ENCODE measurements at regions not wholly inside any gene's neighbourhood (a gene's known extent, or its start where the extent isn't known, plus 50 kb on each side); places are given as distances from the start of the nearest gene placed in this dataset.

DNA sequence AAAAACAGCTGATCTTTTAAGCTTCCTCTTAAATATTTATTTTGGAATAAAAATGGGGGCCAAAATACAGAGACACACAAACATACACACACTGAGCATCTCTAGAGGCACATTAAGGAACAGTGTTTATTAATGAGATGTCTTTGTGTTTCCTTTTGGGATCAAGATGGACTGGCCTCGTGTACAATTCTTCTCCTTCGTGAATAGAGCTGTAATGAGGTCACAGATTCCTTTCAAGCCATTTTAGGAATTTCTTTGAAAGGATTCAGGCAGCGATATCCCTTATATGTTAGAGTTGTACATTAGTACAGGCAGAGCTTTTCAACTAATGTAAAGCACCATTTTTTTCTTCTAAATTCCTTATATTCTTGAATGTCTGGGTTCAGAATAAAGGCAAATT, 295.7 kb downstream of the CHRM3 start:
- H3K4me1 ChIP-seq (ENCODE audit: insufficient read depth, low read length), result peaks cover 30% of the 10 kb centered on the region
- DNase-seq (no peak), ATAC-seq (no peak)
- no peaks in the 10 kb centered on the region for H3F3A ChIP-seq (ENCODE audit: low read length, unreplicated experiment)
- POLR2A ChIA-PET (ENCODE audit: unreplicated experiment), result interaction anchor here (0.6 kb wide), 1 partner anchor 107 kb away, joined by 3 read pairs; no protein-coding TSS in a partner anchor
- H3K79me2 ChIP-seq (ENCODE audit: low read length), result no peaks in the 10 kb centered on the region
- no peak overlapping the region; the same call in 1 of the 2 replicates for H3K9ac ChIP-seq (ENCODE audit: low read length)
- TF ChIP-seq, protein P1, sequence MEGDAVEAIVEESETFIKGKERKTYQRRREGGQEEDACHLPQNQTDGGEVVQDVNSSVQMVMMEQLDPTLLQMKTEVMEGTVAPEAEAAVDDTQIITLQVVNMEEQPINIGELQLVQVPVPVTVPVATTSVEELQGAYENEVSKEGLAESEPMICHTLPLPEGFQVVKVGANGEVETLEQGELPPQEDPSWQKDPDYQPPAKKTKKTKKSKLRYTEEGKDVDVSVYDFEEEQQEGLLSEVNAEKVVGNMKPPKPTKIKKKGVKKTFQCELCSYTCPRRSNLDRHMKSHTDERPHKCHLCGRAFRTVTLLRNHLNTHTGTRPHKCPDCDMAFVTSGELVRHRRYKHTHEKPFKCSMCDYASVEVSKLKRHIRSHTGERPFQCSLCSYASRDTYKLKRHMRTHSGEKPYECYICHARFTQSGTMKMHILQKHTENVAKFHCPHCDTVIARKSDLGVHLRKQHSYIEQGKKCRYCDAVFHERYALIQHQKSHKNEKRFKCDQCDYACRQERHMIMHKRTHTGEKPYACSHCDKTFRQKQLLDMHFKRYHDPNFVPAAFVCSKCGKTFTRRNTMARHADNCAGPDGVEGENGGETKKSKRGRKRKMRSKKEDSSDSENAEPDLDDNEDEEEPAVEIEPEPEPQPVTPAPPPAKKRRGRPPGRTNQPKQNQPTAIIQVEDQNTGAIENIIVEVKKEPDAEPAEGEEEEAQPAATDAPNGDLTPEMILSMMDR (conservative IDR thresholded peaks at IDR 0.05; ENCODE audit: low read depth, low read length), result no peak
- no peak overlapping the region for H3K4me2 ChIP-seq (ENCODE audit: low read length)
- H3K36me3 ChIP-seq (ENCODE audit: low read depth, low read length), result no peaks in the 10 kb centered on the region
- H3K9me3 ChIP-seq (ENCODE audit: low read length), result no peaks in the 10 kb centered on the region
- BruUV-seq (replicated peaks), result no TSS peak
- no peaks in the 10 kb centered on the region for H4K20me1 ChIP-seq (ENCODE audit: low read length)
- H3K4me3 ChIP-seq (ENCODE audit: low read length), result no peak overlapping the region
- H3K27me3 ChIP-seq (ENCODE audit: low read length), result no peaks in the 10 kb centered on the region
- no peak overlapping the region for H2AFZ ChIP-seq (ENCODE audit: low read length)
- CTCF ChIA-PET, result no interaction called here
- H3K9me2 ChIP-seq (replicated peaks; ENCODE audit: low read length), result no peaks in the 10 kb centered on the region
- peak overlapping the region; percentile 57 for H3K27ac ChIP-seq (ENCODE audit: low read length)
- intact Hi-C loops (cut with micrococcal nuclease), result loop anchor here (2.0 to 10.0 kb wide), 8 partner anchors 43 to 717 kb away; no protein-coding TSS in a partner anchor

DNA sequence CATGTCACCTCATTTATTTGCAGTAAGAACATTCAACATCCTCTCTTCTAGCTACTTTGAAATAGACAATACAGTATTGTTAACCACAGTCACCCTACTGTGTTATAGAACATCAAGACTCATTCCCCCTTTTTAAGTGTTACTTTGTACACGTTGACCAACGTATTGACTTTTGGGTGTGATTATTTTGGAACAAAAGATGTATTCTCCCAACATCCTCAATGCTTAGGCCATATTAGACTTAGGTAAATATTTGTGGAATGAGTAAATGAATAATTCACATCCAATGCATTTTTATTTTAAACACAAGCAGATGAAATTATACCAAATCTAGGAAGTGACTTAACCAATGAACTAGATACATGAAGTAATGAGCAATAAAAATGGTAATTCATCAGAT, 296.6 kb downstream of the CHRM3 start:
- intact Hi-C loops (cut with micrococcal nuclease), result loop anchor here (1.0 to 10.0 kb wide), 9 partner anchors 42 to 718 kb away; no protein-coding TSS in a partner anchor

DNA sequence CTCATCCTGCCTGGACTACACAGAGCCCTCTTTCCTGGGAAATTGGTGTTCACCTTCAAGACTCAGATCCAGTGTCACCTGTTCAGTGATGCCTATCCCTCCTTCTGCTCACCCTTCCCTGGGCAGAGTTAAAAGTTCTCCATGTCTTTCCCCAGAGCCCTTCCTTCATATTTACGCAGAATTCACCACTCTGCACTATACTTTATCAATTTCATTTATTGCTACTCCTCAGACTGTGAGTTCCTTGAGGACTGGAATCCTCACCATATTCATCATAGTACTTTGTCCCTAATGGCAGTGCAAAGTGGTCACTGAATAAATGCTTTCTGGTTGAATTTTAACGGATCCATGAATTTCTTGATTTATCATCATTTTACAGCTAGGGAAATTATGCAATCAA, 300.0 kb downstream of the CHRM3 start:
- H2AFZ ChIP-seq (ENCODE audit: low read length), result no peak overlapping the region
- no peak for TF ChIP-seq EZH2 (IDR thresholded peaks at IDR 0.05; ENCODE audit: low read length, unreplicated experiment)
- TF ChIP-seq EZH2phosphoT487 (IDR thresholded peaks at IDR 0.05; ENCODE audit: borderline replicate concordance, low read length), result no peak
- TF ChIP-seq, protein P1 (conservative IDR thresholded peaks at IDR 0.05; ENCODE audit: low read depth, low read length), result no peak
- no peaks in the 10 kb centered on the region for H3K9me2 ChIP-seq (replicated peaks; ENCODE audit: low read length)
- peaks cover 18% of the 10 kb centered on the region for H3K4me1 ChIP-seq (ENCODE audit: insufficient read depth, low read length)
- ChIA-PET POLR2A (ENCODE audit: unreplicated experiment) (no interaction called here), CTCF (no interaction called here)
- H3K27ac ChIP-seq (ENCODE audit: low read length), result no peak overlapping the region
- no peak overlapping the region for H3K9ac ChIP-seq (ENCODE audit: low read length)
- ATAC-seq (no peak), DNase-seq (no peak)
- no peaks in the 10 kb centered on the region for H4K20me1 ChIP-seq (ENCODE audit: low read length)
- H3K4me3 ChIP-seq (ENCODE audit: low read length), result no peak overlapping the region
- H3K27me3 ChIP-seq (ENCODE audit: low read length), result no peaks in the 10 kb centered on the region
- no peaks in the 10 kb centered on the region for H3K79me2 ChIP-seq (ENCODE audit: low read length)
- no TSS peak for BruUV-seq (replicated peaks)
- intact Hi-C loops (cut with micrococcal nuclease), result loop anchor here (10.0 kb wide), 2 partner anchors 432 to 722 kb away; no protein-coding TSS in a partner anchor
- no peaks in the 10 kb centered on the region for H3K36me3 ChIP-seq (ENCODE audit: low read depth, low read length)
- H3F3A ChIP-seq (ENCODE audit: low read length, unreplicated experiment), result no peaks in the 10 kb centered on the region
- H3K9me3 ChIP-seq (ENCODE audit: low read length), result no peaks in the 10 kb centered on the region
- H3K4me2 ChIP-seq (ENCODE audit: low read length), result no peak overlapping the region

More for the DNA sequence above, 296.6 kb downstream of the CHRM3 start:
- Histone ChIP-seq H2AFZ (ENCODE audit: low read length) (no peak overlapping the region), H3K27ac (ENCODE audit: low read length) (peak overlapping the region; percentile 69), H3K9me3 (ENCODE audit: low read length) (no peaks in the 10 kb centered on the region), H4K20me1 (ENCODE audit: low read length) (no peaks in the 10 kb centered on the region), H3K9ac (ENCODE audit: low read length) (no peak overlapping the region), H3K9me2 (replicated peaks; ENCODE audit: low read length) (no peaks in the 10 kb centered on the region), H3K4me2 (ENCODE audit: low read length) (peak overlapping the region; percentile 41; the same call in 1 of the 2 replicates), H3K27me3 (ENCODE audit: low read length) (no peaks in the 10 kb centered on the region), H3F3A (ENCODE audit: low read length, unreplicated experiment) (no peaks in the 10 kb centered on the region), H3K4me1 (ENCODE audit: insufficient read depth, low read length) (peaks cover 24% of the 10 kb centered on the region), H3K79me2 (ENCODE audit: low read length) (no peaks in the 10 kb centered on the region), H3K36me3 (ENCODE audit: low read depth, low read length) (no peaks in the 10 kb centered on the region), H3K4me3 (ENCODE audit: low read length) (no peak overlapping the region)
- POLR2A ChIA-PET (ENCODE audit: unreplicated experiment), result no interaction called here
- peak; percentile 90 for DNase-seq
- BruUV-seq (replicated peaks), result no TSS peak
- ATAC-seq, result peak; percentile 95
- CTCF ChIA-PET, result no interaction called here
- TF ChIP-seq EZH2 (IDR thresholded peaks at IDR 0.05; ENCODE audit: low read length, unreplicated experiment) (no peak), EZH2phosphoT487 (IDR thresholded peaks at IDR 0.05; ENCODE audit: borderline replicate concordance, low read length) (no peak)
- TF ChIP-seq, protein P1 (conservative IDR thresholded peaks at IDR 0.05; ENCODE audit: low read depth, low read length), result no peak

Data from PC-3 (cell line).